Femur (tissue), 1 donor: ENCODE measurements at regions not wholly inside any gene's neighbourhood (a gene's known extent, or its start where the extent isn't known, plus 50 kb on each side); places are given as distances from the start of the nearest gene placed in this dataset.
"Not testable (repeated sequence)": the region's sequence is repeated elsewhere in the genome, so short reads cannot be mapped to it uniquely, and the experiment has no call there.

Experiments
- DNase-seq: peaks from one replicate; pipeline ENCODE4 v3.0.0-alpha.2; 2017

DNA sequence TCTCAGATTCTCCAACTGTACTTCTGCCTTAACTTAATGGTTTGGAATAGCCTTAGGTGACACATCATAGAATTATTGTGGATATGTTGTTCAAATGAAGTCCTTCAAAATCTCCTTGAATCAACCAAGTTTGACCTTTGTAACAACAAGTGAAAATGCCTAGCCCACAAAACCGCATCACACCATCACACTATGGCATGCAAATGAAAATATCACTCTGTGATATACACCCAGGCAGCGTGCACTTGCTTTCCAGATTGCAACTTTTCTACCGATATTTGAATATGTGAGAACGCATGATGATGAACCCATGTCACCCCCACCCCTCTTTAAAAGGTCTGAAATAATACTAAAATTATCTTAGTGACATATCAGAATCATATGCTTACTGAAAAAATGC is 656.7 kb downstream of the GABRG1 start:
- DNase-seq, result no peak

- not testable (repeated sequence) for DNase-seq
These were observed 663.7 kb downstream of the GABRG1 start for GRCh38 chr4:45460157-45460556.

DNA sequence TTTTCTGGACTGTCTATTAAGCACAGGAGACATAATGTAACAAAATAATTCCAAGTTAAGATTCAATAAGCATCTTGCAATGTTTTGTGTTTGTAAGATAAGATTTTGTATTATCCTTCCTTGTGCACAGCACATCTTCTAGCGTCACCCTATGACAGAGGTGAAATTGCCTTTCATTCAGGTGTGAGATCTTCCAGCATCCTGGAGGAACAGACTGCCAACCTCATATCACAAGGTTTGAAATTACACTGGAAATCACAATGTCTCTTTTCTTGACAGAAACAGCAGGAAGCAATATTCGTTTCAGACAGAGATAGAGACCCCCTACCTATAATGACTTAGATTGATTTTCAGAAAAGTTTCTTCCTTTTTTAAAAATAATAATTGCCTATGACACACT is 668.6 kb downstream of the GABRG1 start:
- no peak for DNase-seq

DNA sequence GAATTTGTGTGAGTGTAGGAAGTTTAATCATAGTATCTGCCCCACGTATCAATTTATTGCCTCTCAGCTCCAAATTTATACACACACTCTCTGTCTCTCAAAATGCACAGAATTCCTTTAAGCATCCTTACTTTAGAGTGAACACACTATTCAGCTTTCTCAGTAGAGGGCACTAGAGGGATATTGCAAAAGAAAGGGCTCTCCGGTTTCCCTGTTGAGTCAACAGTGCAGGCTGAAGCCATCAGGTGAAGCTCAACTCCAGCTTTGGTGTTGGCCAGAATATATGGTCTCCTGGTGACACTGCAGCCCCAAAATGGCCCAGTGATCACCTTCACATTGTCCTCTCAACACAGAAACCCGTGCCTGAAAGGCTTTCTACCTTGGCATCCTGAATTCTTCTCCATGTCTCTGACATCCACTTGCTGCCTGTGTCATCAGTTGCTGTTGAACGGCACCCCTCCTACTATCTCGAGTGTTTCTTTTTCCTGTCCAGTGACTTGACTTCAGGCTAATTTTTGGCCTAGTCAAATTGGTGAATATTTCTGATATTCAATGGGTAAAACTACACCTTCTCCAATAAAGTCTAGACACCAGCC is 670.5 kb downstream of the GABRG1 start:
- no peak for DNase-seq

GRCh38 chr4:45442466-45442865 is 681.4 kb downstream of the GABRG1 start:
- no peak for DNase-seq

- DNase-seq, result no peak
These were observed 685.8 kb downstream of the GABRG1 start for GRCh38 chr4:45438047-45438446.

GRCh38 chr4:45437381-45437780 is 686.5 kb downstream of the GABRG1 start:
- no peak for DNase-seq

DNA sequence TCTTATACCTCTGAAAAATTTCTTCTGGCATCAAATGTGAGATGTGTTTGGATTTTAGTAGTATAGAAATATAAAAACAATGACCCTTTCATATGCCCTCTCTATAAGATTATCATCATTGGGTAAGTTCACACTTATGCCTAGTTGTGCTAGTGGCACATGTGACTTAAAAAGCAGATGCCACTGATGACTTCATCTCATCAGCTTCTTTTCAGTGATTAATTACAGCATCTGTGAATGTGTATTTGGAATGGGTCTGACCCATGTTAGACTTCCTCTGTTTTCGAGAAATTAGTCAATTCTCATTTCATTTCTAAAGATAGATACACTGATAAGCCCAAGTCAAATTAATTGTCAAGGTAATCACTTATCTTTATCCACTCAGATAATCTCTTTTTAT is 698.7 kb downstream of the GABRG1 start:
- DNase-seq, result no peak

DNA sequence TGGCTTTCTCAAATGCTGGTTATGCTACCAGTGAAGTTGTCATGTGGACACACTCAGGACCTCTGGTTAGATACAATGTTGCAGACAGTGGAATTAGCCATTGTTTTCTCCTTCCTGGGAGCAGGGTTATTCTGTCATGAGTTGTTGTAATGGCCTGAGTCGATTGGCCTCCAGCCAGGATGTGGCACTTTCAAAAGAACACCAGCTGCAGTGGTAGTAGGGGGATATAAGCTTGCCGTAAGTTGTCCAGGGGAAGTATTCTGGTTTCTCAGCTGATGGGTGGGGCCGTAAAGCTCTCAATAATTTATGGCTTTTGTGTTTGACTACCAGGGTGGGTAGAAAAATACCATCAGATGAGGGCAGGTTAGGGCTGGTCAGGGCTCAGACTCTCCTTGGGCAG is 697.5 kb upstream of the GNPDA2 start:
- DNase-seq, result no peak

DNA sequence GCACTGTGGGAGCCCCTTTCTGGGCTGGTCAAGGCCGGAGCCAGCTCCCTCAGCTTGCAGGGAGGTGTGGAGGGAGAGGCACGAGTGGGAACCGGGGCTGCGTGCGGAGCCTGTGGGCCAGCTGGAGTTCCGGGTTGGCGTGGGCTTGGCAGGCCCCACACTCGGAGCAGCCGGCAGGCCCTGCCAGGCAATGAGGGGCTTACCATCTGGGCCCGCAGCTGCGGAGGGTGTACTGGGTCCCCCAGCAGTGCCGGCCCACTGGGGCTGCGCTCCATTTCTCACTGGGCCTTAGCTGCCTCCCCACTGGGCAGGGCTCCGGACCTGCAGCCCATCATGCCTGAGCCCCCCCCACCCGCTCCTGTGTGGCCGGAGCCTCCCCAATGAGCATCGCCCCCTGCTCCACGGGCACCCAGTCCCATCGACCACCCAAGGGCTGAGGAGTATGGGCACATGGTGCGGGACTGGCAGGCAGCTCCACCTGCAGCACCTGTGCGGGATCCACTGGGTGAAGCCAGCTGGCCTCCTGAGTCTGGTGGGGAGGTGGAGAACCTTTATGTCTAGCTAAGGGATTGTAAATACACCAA is 693.8 kb upstream of the GNPDA2 start:
- DNase-seq, result not testable (repeated sequence)

GRCh38 chr4:45410701-45411210 is 684.4 kb upstream of the GNPDA2 start:
- DNase-seq, result peak; percentile 20

DNA sequence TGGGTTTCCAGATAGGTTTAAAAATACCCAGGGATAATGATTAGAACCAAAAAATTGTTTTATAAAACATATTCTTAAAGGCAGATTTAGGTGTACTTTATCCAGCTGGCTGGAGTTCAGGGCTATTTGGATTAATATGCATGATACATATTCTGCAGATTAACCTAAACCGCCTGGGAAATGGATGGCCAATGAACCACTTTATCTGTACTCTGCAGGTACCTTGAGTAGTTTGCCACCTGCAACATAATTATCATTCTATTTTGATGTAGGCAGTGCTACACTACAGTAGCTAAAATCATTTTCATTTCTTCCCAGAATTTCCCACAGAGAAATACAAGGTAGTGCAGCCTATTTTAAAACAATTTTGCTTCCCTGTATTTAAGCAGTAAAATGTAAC is 683.2 kb upstream of the GNPDA2 start:
- DNase-seq, result no peak

DNA sequence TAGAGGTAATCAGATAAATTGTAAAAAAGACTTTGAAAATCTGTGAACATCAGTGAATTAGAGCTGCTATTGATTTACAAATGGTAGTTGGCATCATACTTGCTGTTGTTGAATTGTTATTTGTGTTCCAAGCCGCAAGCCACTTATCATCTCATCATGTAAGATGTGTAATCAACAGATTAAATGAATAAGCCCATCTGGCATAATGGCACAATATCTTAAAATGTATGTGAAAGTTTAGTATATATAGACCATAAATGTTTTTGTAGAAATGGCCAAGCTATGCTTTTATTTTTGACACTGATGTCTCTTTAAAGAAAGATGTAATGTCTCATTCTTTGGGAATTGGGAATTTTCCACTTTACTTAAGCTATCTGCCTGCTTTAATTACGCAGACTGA is 682.6 kb upstream of the GNPDA2 start:
- no peak for DNase-seq

DNA sequence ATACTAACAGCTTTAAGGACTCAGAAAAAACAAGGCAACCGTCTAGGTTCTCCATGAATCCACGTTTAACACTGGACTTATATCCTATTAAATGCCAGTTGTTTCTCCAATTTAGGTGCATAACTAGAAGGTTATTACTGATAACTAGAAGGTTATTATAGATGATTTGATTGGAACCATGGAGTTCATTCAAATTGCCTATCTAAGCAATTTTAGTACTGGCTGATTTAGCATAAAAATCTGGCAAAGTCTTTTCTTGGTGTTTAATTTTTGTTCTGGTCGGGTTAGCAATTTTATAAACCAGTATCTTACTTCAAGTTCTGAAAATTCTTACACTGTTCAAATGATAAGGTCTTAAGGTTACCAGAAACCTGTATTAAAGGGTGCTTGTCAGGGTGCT is 672.8 kb upstream of the GNPDA2 start:
- DNase-seq, result no peak

GRCh38 chr4:45385306-45385705 is 659.0 kb upstream of the GNPDA2 start:
- no peak for DNase-seq

DNA sequence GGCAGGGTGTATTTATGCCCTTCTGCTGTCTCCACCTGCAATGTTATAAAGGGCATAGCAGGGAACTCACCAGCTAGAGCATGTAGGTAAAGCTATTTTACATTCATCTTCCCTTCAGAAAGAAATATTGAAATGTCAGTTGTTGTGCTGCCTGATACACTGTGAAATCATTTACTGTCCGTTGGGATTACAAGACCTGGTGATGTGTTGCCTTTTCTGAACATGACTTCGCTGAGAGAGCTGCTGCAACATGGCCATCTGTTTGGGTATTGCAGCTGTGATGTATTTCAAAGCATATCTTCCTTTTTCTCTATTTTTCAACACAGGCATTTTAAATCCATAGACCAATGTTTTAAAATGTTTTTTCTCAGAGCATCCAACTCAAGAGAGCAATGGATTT is 644.1 kb upstream of the GNPDA2 start:
- DNase-seq, result no peak

DNA sequence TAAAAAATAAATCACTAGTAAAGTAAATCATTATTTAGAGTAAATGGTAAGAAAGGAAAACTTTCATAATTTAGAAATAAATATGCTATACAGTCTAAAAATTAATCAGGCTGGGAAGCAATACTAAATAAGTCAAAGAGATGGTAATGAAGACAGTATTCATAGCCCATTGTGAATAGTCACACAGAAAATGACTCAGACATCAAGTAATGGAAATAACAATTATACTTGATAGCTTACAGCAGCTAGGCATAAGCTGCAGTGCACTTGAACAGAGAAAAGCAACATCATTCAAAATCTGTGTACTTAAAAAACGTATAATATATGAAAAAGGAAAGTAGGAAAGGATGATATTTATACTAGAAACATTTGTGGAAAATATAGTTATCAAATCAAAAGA is 642.5 kb upstream of the GNPDA2 start:
- no peak for DNase-seq

DNA sequence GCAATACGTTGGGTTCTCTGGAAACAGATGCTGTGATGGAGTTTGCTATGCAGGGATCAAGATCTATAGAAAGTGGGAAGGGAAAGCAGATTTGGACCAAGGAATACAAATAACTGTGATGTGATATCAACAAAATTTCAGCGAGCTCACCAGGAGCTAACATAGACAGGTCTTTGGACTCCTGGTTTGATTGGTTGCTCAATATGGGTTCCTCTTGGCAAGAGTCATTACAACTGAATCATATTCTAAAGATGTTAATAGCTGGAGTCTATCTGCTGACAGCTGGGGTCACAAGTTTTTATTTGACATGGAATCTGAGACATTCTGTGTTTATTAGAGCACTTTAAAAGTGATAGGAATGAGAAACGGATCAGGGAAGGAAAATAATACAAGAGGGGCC is 637.6 kb upstream of the GNPDA2 start:
- no peak for DNase-seq

- DNase-seq, result no peak
These were observed 632.5 kb upstream of the GNPDA2 start for GRCh38 chr4:45358573-45359506.

DNA sequence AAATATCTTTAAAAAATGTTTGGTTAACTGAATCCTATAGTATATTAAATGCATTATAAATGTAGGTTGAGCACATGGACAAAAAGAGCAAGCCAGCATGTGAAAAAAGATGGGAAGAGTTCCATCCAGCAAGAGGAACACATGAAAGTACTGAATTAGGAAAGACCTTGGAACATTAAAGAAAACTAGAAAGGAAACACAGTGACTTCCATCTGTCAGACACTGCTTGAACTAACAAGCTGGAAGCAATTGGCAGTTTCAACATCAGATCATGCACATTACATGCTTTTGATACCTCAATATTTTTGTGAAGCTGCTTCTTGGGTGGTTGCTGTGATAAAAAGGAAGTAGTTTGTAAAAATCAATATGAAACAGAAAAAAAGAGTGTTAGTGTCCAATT is 626.8 kb upstream of the GNPDA2 start:
- no peak for DNase-seq

- DNase-seq, result no peak
These were observed 624.1 kb upstream of the GNPDA2 start for GRCh38 chr4:45350438-45350837.

- DNase-seq, result no peak
These were observed 623.5 kb upstream of the GNPDA2 start for GRCh38 chr4:45349859-45350258.

DNA sequence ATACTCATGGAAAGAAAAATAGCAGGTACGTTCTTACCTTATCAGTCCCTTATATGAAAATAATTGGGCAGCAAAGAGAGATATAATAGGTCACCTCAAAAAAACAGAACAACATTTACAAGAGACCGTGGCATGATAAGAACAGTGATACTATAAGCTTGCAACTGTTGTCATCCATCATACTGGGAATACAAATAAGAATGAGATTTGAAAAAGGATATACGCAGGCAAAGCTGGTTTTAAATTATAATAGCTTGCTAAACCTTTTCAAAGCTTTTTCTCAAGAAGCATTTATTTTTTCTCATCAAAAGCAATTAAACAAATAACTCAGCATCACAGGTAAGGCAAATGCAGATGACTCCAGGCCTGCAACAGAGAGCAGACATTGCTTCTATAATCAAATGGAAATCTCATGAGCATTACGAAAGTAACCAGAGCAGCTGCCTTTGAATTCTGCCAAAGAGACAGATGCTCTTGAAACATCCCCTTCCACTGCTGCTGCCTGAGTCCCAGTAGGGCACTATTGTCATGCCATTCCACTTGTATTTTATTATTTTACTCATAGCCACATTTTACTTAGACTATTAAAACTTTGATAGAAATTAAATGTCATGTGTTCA is 620.6 kb upstream of the GNPDA2 start:
- peak; percentile 37 for DNase-seq
